GM12878 (cell line): ENCODE measurements at regions not wholly inside any gene's neighbourhood (a gene's known extent, or its start where the extent isn't known, plus 50 kb on each side); places are given as distances from the start of the nearest gene placed in this dataset.

Experiments used
- ATAC-seq: fragments of 200-7000 bp; cut with Tn5 transposase; 3 replicates; pipeline ENCODE4 v1.9.1; 2020; ENCODE audit warnings: mild to moderate bottlenecking, moderate library complexity
- BruUV-seq: library from RNA; stranded (reverse); fragments of 400-500 nt; replicated peaks from 2 replicates; lab custom pipeline; 2021; lab: Mats Ljungman, UMichigan
- CTCF ChIA-PET: fragments of 300-600 bp; sonication (Branson Sonifier 250); formaldehyde crosslinking; extraction: SDS; loops from one replicate; lab custom pipeline; 2021; ENCODE audit warnings: inconsistent platforms; lab: Yijun Ruan, JAX
- POLR2A ChIA-PET: fragments of 350-600 bp; formaldehyde crosslinking; extraction: SDS; loops from one replicate; lab custom pipeline; 2021; ENCODE audit warnings: inconsistent platforms; lab: Charles Lee
- RAD21 ChIA-PET: fragments of 300-600 bp; sonication (Branson Sonifier 250); formaldehyde crosslinking; loops from one replicate; lab custom pipeline; 2023; ENCODE audit warnings: antibody characterized with exemption; ENCODE audit not compliant: unreplicated experiment; lab: Charles Lee
- SMC1A ChIA-PET: fragments of 300-600 bp; sonication (Branson Sonifier 250); formaldehyde crosslinking; loops from one replicate; lab custom pipeline; 2023; ENCODE audit not compliant: unreplicated experiment, uncharacterized antibody; lab: Charles Lee
- DNase-seq: peaks from one replicate; pipeline ENCODE4 v3.0.0-alpha.2; 2011; ENCODE audit warnings: low read depth, low spot score
- FAIRE-seq: peaks from 3 replicates; lab custom pipeline; 2011; peaks lifted over from hg19 to GRCh38; lab: Jason Lieb, UNC
- H2AFZ ChIP-seq: 2 replicates; pipeline ENCODE4 v1.6.0; 2011; ENCODE audit warnings: low read depth, low read length, control low read depth; ENCODE audit not compliant: control insufficient read depth
- H3K27ac ChIP-seq: 2 replicates; pipeline ENCODE4 v1.5.1; 2011; ENCODE audit warnings: control low read depth; ENCODE audit not compliant: control insufficient read depth, insufficient read depth
- H3K27me3 ChIP-seq, 2 experiments: replicated peaks in 1 of 2; 2 replicates each; pipeline versions ENCODE4 v1.6.0 to v1.6.1; 2011; ENCODE audit warnings: low read length in 1 of 2; ENCODE audit not compliant: control insufficient read depth in 2 of 2, insufficient read depth in 2 of 2
- H3K36me3 ChIP-seq, 2 experiments: 2 replicates each; pipeline ENCODE4 v1.5.1; 2011; ENCODE audit warnings: low read length in 1 of 2; ENCODE audit not compliant: control insufficient read depth in 2 of 2, insufficient read depth in 2 of 2
- H3K4me1 ChIP-seq: 2 replicates; pipeline ENCODE4 v1.6.1; 2011; ENCODE audit warnings: mild to moderate bottlenecking, low read length, moderate library complexity, mixed read lengths; ENCODE audit not compliant: control insufficient read depth, insufficient read depth
- H3K4me2 ChIP-seq: 2 replicates; pipeline ENCODE4 v1.6.0; 2011; ENCODE audit warnings: control low read depth; ENCODE audit not compliant: control insufficient read depth, insufficient read depth
- H3K4me3 ChIP-seq: fragments of 200-600 bp; sonication (generic); 2 replicates; pipeline ENCODE4 v1.5.1; 2016
- H3K79me2 ChIP-seq: 2 replicates; pipeline ENCODE4 v1.6.0; 2011; ENCODE audit warnings: low read length; ENCODE audit not compliant: control insufficient read depth, insufficient read depth
- H3K9ac ChIP-seq: 2 replicates; pipeline ENCODE4 v1.8.0; 2011; ENCODE audit warnings: low read length, control low read depth, mixed read lengths; ENCODE audit not compliant: control insufficient read depth, insufficient read depth
- H3K9me3 ChIP-seq: replicated peaks from 3 replicates; pipeline ENCODE4 v1.5.1; 2011; ENCODE audit warnings: mild to moderate bottlenecking, low read length; ENCODE audit not compliant: control insufficient read depth, insufficient read depth
- H4K20me1 ChIP-seq: 2 replicates; pipeline ENCODE4 v1.6.0; 2011; ENCODE audit not compliant: control insufficient read depth, insufficient read depth
- CHD1 ChIP-seq: IDR thresholded peaks from 2 replicates; pipeline ENCODE4 v1.6.1; 2012; ENCODE audit warnings: low read depth, low read length, improper control_type of control experiment
- CUX1 ChIP-seq: IDR thresholded peaks from 2 replicates; pipeline ENCODE4 v1.6.1; 2012; ENCODE audit warnings: improper control_type of control experiment, low read depth, low read length; ENCODE audit not compliant: insufficient replicate concordance
- GATAD2B ChIP-seq: fragments of 450-650 bp; conservative IDR thresholded peaks from 2 replicates; pipeline ENCODE4 v1.6.1; 2017; ENCODE audit warnings: low read depth, mild to moderate bottlenecking, moderate library complexity
- LARP7 ChIP-seq: fragments of 450-650 bp; IDR thresholded peaks from 2 replicates; pipeline ENCODE4 v1.6.1; 2017; ENCODE audit warnings: mild to moderate bottlenecking
- PKNOX1 ChIP-seq: fragments of 450-650 bp; IDR thresholded peaks from 2 replicates; pipeline ENCODE4 v1.6.1; 2016; ENCODE audit warnings: mild to moderate bottlenecking
- SMARCA5 ChIP-seq: fragments of 450-650 bp; IDR thresholded peaks from 2 replicates; pipeline ENCODE4 v1.6.1; 2017; ENCODE audit warnings: mild to moderate bottlenecking
- TARDBP ChIP-seq: IDR thresholded peaks from 2 replicates; pipeline ENCODE4 v1.6.1; 2016; ENCODE audit warnings: borderline replicate concordance
- ZBED1 ChIP-seq: IDR thresholded peaks from 2 replicates; pipeline ENCODE4 v1.6.1; 2016; ENCODE audit warnings: borderline replicate concordance
- ZBTB33 ChIP-seq: fragments of 450-650 bp; IDR thresholded peaks from 2 replicates; pipeline ENCODE4 v1.6.1; 2017; ENCODE audit warnings: mild to moderate bottlenecking
- WGBS: methylation state at CpG from one replicate; pipeline ENCODE4 v1.1.6; 2016; ENCODE audit warnings: low lambda C conversion rate; ENCODE audit not compliant: insufficient replicate concordance, insufficient coverage; ENCODE audit errors: missing lambda C conversion rate; 5-methylcytosine and 5-hydroxymethylcytosine counted together
- in situ Hi-C: fragments of 300-500 bp; cut with MboI; formaldehyde crosslinking; loops from 9 replicates; pipeline ENCODE4 v1.14.3; 2018; ENCODE audit warnings: mixed read lengths
- intact Hi-C: fragments of 100-400 bp; cut with micrococcal nuclease; formaldehyde crosslinking; loops from one replicate; pipeline ENCODE4 v1.14.2; 2022; ENCODE audit not compliant: unreplicated experiment

- TF ChIP-seq ZBTB33, result no peak
- TF ChIP-seq GATAD2B, result no peak
Measured at GRCh38 chr6:144435602-144436426, 150.7 kb downstream of the UTRN start (continued).

GRCh38 chr6:144437105-144437504 is 152.0 kb downstream of the UTRN start:
- FAIRE-seq, result no peak
- no peak overlapping the region for H3K27ac ChIP-seq
- no peak for DNase-seq
- H3K9ac ChIP-seq, result no peak overlapping the region
- WGBS, result 100% methylated on average over 4 of the region's 4 CpGs
- no peak for ATAC-seq
- H4K20me1 ChIP-seq, result no peaks in the 10 kb centered on the region
- no peak overlapping the region for H3K4me2 ChIP-seq
- H3K4me1 ChIP-seq, result no peaks in the 10 kb centered on the region
- H3K36me3 ChIP-seq, result peaks cover 10 to 29% of the 10 kb centered on the region in 2 experiments
- intact Hi-C loops, result no loop called here
- no peaks in the 10 kb centered on the region for H3K79me2 ChIP-seq
- no peak for TF ChIP-seq CUX1
- no peak for TF ChIP-seq SMARCA5
- TF ChIP-seq LARP7, result no peak
- TF ChIP-seq TARDBP, result no peak
- TF ChIP-seq PKNOX1, result no peak
- no peak for TF ChIP-seq CHD1
- no peak for TF ChIP-seq ZBED1
- ChIA-PET SMC1A (interaction anchor here (0.9 to 2.2 kb wide), 3 partner anchors 8 to 23 kb away, joined by 3 to 6 read pairs (median 3); no protein-coding TSS in a partner anchor), RAD21 (no interaction called here), CTCF (interaction anchor here (0.6 kb wide), 1 partner anchor 1200 kb away, joined by 5 read pairs; no protein-coding TSS in a partner anchor), POLR2A (no interaction called here)
- no peak overlapping the region for H2AFZ ChIP-seq
- in situ Hi-C loops, result no loop called here
- no TSS peak for BruUV-seq
- peaks cover 14% of the 10 kb centered on the region for H3K9me3 ChIP-seq
- no peaks in the 10 kb centered on the region for H3K27me3 ChIP-seq
- H3K4me3 ChIP-seq, result no peak overlapping the region
